GM12874 (cell line): ENCODE measurements at regions not wholly inside any gene's neighbourhood (a gene's known extent, or its start where the extent isn't known, plus 50 kb on each side); places are given as distances from the start of the nearest gene placed in this dataset.

ENCODE experiments used
- TF ChIP-seq, protein P1 (sequence below): IDR thresholded peaks from 2 replicates; pipeline ENCODE4 v1.5.1; 2011; ENCODE audit warnings: low read depth, mild to moderate bottlenecking, control low read depth, low read length, moderate library complexity; ENCODE audit not compliant: insufficient read depth

DNA sequence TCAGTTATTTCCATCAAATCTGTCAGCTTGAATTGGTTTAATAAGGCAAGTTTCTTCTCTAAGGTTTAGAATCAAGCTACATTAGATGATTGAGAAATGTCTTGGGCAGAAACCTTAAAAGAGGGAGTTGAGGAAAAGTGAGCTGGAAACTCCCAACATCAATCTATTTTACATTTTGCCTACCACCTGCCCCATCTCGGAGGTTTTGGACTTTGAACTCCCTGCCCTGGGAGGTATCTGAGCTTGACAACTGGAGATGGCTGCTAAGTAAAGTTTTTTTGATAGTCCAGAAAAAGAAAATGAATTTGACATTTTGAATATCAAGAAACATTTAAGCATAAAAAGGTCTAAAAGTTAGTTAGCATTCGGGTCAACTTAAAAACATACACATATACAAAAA is 234.2 kb downstream of the NFKBIZ start:
- TF ChIP-seq, protein P1, sequence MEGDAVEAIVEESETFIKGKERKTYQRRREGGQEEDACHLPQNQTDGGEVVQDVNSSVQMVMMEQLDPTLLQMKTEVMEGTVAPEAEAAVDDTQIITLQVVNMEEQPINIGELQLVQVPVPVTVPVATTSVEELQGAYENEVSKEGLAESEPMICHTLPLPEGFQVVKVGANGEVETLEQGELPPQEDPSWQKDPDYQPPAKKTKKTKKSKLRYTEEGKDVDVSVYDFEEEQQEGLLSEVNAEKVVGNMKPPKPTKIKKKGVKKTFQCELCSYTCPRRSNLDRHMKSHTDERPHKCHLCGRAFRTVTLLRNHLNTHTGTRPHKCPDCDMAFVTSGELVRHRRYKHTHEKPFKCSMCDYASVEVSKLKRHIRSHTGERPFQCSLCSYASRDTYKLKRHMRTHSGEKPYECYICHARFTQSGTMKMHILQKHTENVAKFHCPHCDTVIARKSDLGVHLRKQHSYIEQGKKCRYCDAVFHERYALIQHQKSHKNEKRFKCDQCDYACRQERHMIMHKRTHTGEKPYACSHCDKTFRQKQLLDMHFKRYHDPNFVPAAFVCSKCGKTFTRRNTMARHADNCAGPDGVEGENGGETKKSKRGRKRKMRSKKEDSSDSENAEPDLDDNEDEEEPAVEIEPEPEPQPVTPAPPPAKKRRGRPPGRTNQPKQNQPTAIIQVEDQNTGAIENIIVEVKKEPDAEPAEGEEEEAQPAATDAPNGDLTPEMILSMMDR, result no peak

GRCh38 chr3:102084006-102084405 is 234.7 kb downstream of the NFKBIZ start:
- TF ChIP-seq, protein P1, result no peak

- TF ChIP-seq, protein P1, result no peak
Observed at GRCh38 chr3:102084704-102085103, 235.4 kb downstream of the NFKBIZ start.

DNA sequence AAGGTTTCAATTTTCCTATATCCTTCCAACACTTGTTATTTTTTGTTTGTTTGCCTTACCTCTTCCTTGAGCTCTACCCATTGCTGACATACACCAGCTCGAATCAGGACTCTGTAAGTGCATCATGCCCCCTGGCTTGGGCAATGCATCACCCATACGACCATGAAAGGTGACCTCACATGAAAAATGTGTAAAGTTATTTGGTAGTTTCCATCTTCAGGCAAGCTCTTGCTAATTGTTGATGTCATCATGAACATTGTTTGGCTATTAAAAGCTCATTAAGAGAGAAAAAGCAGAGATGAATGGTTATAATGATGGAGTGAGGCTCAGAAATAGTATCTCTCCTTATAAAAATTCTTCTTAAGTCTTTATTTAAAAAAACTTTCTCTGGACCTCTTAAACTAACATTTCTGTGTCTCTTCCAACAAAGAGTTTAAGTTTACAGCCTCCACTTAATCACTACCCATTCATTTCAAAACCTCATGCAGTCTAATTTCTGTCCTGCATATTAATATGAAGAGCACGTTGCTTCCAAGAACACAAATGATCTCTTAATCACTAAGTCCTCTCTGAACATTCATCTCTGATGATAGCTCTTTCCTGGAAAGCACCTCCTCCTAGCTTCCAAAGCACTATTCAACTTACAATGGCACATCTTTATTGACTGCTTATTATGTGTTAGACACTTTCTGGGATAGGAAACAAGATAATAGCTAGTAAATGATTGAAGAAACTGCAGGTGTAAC is 236.3 kb downstream of the NFKBIZ start:
- TF ChIP-seq, protein P1, result no peak

DNA sequence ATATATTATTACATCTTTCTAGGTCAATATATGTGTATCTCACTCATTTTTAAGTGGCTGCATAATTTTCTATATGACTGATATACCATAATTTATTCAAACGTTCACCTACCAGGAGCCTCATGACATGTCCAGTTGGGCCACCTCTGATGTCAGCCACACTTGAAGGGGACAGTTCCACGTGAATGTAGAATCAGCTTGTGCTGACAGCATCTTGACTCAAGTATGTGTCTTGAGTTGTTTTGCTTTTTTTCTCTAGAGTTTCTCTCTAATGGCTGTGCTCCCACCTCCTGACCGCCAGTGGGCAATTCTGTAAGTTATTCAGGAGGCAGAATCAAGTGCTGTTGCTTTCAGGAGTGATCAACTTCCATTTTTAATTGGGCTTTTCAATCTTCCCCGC is 237.9 kb downstream of the NFKBIZ start:
- TF ChIP-seq, protein P1, result no peak

GRCh38 chr3:102089239-102089638 is 239.9 kb downstream of the NFKBIZ start:
- TF ChIP-seq, protein P1, result no peak

DNA sequence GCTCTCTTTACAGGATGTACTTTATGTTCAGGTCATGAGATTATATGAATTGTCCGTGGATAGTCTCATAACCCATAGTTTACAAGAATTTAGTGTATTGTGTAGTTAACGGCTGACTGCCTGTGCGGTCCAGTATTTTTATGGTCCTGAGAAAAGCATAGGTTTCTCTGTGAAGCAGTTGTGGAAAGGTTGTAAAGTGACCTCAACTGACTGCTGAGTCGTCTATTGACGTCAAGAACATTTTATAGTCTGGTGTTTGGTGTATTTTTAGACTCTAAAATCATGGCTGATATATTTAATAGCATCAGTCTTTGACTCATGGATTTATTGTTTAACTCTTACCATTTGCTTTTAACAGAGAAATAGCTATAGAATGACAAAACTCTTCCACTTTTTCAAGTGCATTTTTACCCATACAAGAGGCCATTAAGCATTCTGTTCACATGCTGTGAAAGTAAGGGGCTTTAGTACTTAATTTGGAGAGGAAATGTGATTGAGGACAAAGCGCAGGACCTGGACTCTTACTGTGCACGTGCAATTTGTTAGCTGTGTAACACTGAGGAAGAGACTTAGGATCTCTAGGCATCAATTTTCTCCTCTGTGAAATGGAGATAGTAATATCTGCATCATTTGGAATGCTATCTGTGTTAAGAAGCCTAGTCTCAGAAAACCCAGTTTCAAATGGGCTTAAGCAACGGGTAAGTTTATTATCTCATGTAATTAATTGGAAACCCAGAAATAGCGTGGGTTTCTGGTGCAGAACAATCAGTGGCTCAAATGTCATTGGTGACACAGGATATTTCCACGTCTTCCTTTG is 240.8 kb downstream of the NFKBIZ start:
- TF ChIP-seq, protein P1, result no peak
